HAP-1 (cell line): ENCODE measurements at regions not wholly inside any gene's neighbourhood (a gene's known extent, or its start where the extent isn't known, plus 50 kb on each side); places are given as distances from the start of the nearest gene placed in this dataset.
"Not testable (repeated sequence)": the region's sequence is repeated elsewhere in the genome, so short reads cannot be mapped to it uniquely, and the experiment has no call there.

Source experiments
- DNase-seq, 2 experiments: peaks; one replicate each; pipeline ENCODE4 v3.0.0-alpha.2; 2016 to 2020; ENCODE audit warnings: low spot score in 2 of 2
- H3K27me3 ChIP-seq: fragments of 250-450 bp; sonication (Bioruptor Pico); 2 replicates; pipeline ENCODE4 v1.5.1; 2020; ENCODE audit warnings: low read depth, mild to moderate bottlenecking, moderate library complexity
- H3K36me3 ChIP-seq: fragments of 250-450 bp; sonication (Bioruptor Pico); replicated peaks from 2 replicates; pipeline ENCODE4 v1.5.1; 2020; ENCODE audit warnings: mild to moderate bottlenecking
- H3K4me1 ChIP-seq: fragments of 250-450 bp; sonication (Bioruptor Pico); 2 replicates; pipeline ENCODE4 v1.5.1; 2020; ENCODE audit warnings: mild to moderate bottlenecking
- H3K4me3 ChIP-seq: fragments of 250-450 bp; sonication (Bioruptor Pico); 2 replicates; pipeline ENCODE4 v1.5.1; 2020; ENCODE audit warnings: mild to moderate bottlenecking, moderate library complexity
- H3K9me3 ChIP-seq: fragments of 250-450 bp; sonication (Bioruptor Pico); 2 replicates; pipeline ENCODE4 v1.5.1; 2020; ENCODE audit warnings: mild to moderate bottlenecking, moderate library complexity
- in situ Hi-C: fragments of 300-500 bp; cut with MboI; formaldehyde crosslinking; loops from 3 replicates; pipeline ENCODE4 v1.14.3; 2020; ENCODE audit warnings: low sequenced_read_pairs, inconsistent platforms, mixed read lengths

DNA sequence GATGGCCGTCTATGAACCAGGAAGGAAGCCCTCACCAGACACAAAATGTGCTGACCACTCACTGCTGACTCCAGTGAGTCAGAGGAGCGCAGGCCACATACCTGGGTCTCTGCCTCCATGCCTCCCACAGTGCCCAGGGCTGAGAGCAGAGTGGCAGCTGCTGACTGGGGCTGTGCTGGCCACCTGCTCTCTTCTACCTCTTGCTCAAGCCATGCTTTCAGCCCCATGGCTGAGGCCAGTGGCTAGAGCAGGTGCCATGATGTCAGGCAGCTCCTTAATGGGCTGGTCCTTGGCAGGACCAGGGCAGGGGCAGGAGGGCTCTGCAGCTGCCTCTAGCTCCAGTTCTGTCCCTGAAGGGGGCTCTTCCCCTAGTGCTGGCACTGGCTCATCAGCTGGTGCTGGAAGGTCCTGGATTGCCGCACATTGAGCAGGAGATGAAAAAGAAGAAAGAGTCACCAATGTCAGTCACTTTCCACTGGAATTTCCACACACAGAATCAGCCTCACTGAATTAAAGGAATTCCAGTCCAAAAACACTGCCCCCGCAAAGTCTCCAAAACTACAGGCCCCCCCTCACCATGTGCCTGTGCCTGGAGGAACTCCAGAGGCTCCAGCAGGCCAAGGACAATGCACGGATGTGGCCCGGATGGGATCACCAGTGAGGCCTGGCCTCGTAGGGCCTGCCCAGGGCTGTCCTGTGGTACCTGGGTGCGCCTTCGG, 86.4 kb downstream of the GGTLC2 start:
- Histone ChIP-seq H3K4me3 (no peak overlapping the region), H3K36me3 (no peaks in the 10 kb centered on the region), H3K27me3 (peaks cover 58% of the 10 kb centered on the region), H3K9me3 (no peaks in the 10 kb centered on the region), H3K4me1 (no peaks in the 10 kb centered on the region)
- in situ Hi-C loops = loop anchor here (25.0 kb wide), 1 partner anchor 369 kb away; no protein-coding TSS in a partner anchor
- no peak for DNase-seq

DNA sequence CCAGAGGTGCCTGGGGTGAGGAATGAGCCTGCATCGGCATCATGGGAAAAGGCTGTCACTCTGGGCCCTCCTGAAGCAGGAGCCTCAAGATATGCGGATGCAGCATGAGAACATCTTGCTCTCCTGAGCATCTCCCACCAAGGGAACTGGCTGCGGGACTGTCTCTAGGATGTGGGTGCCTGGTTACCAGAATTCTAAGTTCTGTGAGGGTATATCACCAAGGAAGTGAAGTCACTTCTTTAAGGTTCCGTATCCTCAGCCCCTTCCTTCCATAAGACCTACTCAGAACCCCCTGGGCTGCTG, 86.9 kb downstream of the GGTLC2 start:
- H3K27me3 ChIP-seq = peaks cover 55% of the 10 kb centered on the region
- H3K4me3 ChIP-seq = no peak overlapping the region
- H3K4me1 ChIP-seq = no peaks in the 10 kb centered on the region
- H3K9me3 ChIP-seq = no peaks in the 10 kb centered on the region
- DNase-seq = no peak
- in situ Hi-C loops = loop anchor here (25.0 kb wide), 1 partner anchor 369 kb away; no protein-coding TSS in a partner anchor
- H3K36me3 ChIP-seq = no peaks in the 10 kb centered on the region

DNA sequence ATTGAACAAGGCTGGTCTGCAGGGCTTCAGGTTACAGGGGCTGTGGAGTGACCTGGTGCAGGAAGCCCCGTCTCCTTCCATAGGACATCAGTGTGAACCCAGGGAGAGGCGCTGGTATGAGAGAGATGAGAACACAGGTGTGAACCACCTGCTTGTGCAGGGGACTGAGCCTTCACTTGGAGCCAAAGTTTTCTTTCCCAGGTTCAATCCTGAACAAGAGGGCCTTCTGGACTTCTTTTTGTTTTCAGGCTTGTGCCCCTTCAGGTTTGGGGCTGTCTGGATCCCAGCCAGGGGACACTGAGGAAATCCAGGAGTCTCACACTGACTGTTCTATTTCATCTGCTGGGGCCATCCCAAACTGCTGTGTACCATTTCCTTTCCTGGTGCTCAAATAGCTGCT, 88.6 kb downstream of the GGTLC2 start:
- peaks cover 39% of the 10 kb centered on the region for H3K27me3 ChIP-seq
- H3K4me3 ChIP-seq, DNase-seq, H3K36me3 ChIP-seq, H3K4me1 ChIP-seq, H3K9me3 ChIP-seq: not testable (repeated sequence)
- in situ Hi-C loops = loop anchor here (25.0 kb wide), 1 partner anchor 371 kb away; no protein-coding TSS in a partner anchor

DNA sequence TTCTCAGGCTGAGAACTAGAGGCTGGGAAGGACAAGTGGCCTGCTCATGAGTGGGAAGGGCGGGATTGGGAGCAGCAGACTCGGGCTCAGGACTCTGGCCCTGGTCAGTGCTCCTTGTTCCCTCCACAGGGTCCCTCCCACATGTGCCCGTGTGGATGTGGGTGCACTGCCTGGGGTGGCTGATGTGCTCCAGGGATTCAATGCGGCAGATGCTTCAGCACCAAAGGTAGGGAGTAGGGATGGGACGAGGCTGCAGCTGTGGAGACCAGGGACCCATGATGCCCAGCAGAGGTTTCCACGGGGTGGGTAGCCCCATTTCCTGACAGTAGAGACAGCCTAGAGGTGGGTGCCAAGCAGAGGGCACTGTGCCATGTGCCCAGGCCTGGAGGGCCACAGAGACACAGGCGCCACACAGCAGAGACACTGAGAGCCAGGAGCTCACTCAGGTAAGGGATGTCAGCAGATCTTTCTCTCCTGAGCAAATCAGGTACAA, 89.5 kb downstream of the GGTLC2 start:
- Histone ChIP-seq H3K4me1 (no peaks in the 10 kb centered on the region), H3K36me3 (no peaks in the 10 kb centered on the region), H3K27me3 (peaks cover 31% of the 10 kb centered on the region), H3K9me3 (no peaks in the 10 kb centered on the region), H3K4me3 (no peak overlapping the region)
- DNase-seq = no peak
- in situ Hi-C loops = loop anchor here (25.0 kb wide), 1 partner anchor 372 kb away; no protein-coding TSS in a partner anchor

DNA sequence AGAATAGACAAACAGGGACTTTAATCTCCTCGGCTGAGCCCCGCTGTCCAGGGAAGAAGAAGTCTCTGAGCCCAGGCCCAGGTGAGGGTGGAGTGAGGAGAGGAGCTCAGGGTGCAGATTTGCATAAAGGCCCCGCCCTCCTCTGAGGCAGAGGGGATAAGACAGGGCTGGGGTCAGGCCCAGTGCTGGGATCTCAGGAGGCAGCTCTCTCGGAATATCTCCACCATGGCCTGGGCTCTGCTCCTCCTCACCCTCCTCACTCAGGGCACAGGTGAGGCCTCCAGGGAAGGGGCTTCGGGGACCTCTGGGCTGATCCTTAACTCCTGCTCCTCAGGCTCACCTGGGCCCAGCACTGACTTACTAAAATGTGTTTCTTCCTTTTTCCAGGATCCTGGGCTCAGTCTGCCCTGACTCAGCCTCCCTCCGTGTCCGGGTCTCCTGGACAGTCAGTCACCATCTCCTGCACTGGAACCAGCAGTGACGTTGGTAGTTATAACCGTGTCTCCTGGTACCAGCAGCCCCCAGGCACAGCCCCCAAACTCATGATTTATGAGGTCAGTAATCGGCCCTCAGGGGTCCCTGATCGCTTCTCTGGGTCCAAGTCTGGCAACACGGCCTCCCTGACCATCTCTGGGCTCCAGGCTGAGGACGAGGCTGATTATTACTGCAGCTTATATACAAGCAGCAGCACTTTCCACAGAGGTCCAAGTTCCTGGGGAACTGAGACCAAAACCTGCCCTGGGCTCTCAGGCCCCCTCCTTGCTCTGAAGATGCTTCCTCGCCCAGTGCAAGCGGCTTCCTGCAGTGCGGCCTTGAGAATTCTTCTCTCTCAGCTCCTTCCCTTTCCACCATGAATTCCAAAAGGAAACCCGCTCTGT, 90.2 kb downstream of the GGTLC2 start:
- in situ Hi-C loops = loop anchor here (25.0 kb wide), 1 partner anchor 372 kb away; no protein-coding TSS in a partner anchor
- H3K27me3 ChIP-seq = peaks cover 24% of the 10 kb centered on the region
- not testable (repeated sequence) for DNase-seq

DNA sequence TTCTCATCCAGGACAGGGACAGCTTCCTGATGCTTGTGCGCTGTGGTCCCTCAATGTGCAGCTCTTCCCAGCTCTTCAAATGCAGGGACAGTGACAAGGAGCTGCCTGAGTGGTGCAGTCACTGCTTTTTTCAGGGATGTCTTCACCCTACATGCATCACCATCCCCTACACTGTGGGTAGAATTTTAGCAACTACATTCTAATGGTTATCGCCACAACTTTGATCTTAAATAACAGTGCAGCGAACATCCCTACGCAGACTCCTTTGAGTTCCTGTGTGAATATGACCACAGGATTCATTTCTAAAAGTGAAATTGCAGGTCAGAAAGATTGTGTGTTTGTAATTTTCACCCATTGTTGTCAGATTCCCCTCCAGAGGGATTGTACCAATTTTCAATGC, 90.9 kb downstream of the GGTLC2 start:
- H3K27me3 ChIP-seq = peaks cover 19% of the 10 kb centered on the region
- not testable (repeated sequence) for H3K9me3 ChIP-seq, H3K36me3 ChIP-seq, DNase-seq, H3K4me3 ChIP-seq, H3K4me1 ChIP-seq
- in situ Hi-C loops = loop anchor here (25.0 kb wide), 1 partner anchor 373 kb away; no protein-coding TSS in a partner anchor

More for the DNA sequence above, 90.2 kb downstream of the GGTLC2 start:
- not testable (repeated sequence) for H3K36me3 ChIP-seq, H3K4me1 ChIP-seq, H3K9me3 ChIP-seq, H3K4me3 ChIP-seq

DNA sequence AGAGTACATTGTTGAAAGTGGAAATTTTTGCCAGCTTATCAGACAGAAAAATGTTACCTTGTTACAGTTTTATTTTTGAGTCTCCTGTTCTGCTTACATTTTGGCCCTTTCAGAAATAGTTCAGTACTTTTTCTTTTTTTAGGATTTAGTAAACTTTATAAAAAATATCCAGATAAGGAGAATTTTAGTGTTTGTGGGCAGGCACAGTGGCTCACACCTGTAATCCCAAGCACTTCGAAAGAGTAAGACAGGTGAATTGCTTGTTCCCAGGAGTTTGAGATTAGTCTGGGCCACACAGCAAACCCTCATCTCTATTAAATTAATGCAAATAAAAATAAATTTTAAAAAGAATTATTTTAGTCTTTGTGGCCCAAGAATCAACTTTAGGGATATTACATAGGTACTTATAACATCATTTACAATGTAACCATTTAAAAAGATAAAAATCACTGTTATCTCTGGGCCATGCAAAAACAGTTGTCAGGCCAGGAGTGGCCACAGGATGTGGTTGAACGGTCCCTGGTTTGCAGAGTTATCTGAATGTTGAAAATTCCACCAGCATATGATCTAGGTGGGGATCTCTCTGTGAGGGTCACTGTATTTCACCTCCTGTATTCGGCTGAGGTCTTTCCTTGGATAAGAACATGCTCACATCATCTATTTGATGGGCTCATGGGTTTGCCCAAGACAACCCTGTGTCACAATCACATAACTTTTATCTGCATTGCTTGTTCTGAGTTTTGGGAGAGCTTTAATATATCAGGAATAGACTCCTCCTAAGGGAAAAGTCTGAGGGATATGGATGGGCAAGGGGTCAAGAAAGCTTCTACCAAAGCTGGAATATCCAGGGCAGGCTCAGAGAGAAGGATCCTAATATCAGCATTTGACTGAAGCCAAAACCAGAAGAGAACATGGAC, 91.5 kb downstream of the GGTLC2 start:
- DNase-seq = no peak
- in situ Hi-C loops = loop anchor here (25.0 kb wide), 1 partner anchor 374 kb away; no protein-coding TSS in a partner anchor
- no peaks in the 10 kb centered on the region for H3K4me1 ChIP-seq
- H3K4me3 ChIP-seq = no peak overlapping the region
- H3K27me3 ChIP-seq = peaks cover 20% of the 10 kb centered on the region
- no peaks in the 10 kb centered on the region for H3K36me3 ChIP-seq
- no peaks in the 10 kb centered on the region for H3K9me3 ChIP-seq

DNA sequence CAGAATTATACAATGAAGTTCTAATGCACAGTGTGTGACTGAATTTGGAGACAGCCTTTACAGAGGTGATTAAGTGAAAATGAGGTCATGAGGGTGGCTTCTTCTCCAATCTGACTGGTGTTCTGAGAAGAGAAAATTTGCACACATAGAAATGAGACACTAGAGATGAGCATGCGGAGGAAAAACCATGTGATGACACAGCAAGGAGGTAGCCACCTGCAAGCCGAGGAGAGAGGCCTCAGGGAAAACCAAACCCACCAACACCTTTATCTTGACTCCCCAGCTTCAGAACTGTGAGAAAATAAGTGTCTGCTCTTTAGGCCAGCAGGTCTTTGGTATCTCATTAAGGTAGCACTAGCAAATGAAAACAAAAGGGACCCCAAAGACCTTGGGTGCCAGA, 93.2 kb downstream of the GGTLC2 start:
- H3K4me1 ChIP-seq = no peaks in the 10 kb centered on the region
- no peaks in the 10 kb centered on the region for H3K9me3 ChIP-seq
- in situ Hi-C loops = loop anchor here (25.0 kb wide), 1 partner anchor 375 kb away; no protein-coding TSS in a partner anchor
- DNase-seq = no peak
- H3K27me3 ChIP-seq = peaks cover 28% of the 10 kb centered on the region
- no peaks in the 10 kb centered on the region for H3K36me3 ChIP-seq
- no peak overlapping the region for H3K4me3 ChIP-seq

DNA sequence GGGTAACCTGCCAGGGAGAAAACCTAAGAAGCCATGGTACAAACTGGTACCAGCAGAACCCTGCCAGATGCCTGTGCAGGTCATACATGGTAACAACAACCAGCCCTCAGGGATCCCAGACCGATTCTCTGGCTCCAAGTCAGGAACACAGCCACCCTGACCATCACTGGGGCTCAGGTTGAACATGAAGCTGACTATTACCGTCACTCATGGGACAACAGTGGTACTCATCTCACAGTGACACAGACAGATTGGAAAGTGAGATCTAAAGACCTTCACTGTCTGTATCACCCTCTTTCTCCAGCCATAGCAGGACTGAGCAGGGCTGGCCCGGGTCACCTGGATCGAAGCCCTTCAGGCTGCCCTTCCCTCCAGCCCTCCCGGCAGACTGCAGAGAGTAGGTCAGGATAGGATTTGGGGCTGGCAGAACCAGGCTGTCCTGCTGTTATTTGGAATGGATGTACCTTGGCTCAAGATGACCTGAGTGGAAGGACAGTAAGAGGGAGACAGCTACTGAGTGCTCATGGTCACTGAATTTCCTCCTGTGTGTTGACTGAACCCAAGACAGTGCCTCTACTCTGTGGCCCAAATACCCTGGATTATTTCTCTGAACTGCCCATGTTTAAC, 94.7 kb downstream of the GGTLC2 start:
- in situ Hi-C loops = loop anchor here (25.0 kb wide), 1 partner anchor 377 kb away; no protein-coding TSS in a partner anchor
- Histone ChIP-seq H3K9me3 (no peaks in the 10 kb centered on the region), H3K27me3 (peaks cover 30% of the 10 kb centered on the region), H3K36me3 (no peaks in the 10 kb centered on the region), H3K4me3 (no peak overlapping the region), H3K4me1 (no peaks in the 10 kb centered on the region)
- DNase-seq = no peak

DNA sequence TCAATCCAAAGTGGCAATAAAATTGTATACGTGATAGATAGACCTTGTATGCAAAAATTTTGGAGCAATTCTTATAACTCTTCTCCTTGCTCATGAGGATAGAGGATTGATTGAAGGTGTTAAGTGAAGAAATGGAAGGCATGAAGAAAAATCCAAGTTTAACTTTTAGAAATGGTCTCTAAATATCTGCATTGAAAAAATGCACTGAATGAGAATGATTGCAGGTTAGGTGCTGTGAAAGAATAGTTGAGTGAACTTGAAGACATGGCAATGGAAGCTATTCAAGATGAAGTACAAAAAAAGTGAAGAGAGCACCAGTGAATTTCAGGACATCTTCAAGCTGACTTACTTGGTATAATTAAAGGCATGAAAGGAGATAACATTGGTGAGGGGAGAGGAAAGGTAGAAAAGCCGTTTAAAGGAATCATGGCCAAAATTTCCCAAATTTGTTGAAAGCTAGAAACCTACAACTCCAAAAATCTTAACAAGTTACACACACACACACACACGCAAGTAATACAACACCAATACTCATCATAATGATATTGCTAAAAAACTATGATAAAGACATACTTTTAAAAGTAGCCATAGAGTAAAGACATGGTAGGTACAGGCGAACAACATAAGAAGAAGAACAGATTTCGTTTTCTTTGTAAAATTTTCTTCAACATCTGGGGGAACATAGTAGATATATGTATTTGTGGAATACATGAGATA, 96.3 kb downstream of the GGTLC2 start:
- in situ Hi-C loops = loop anchor here (25.0 kb wide), 1 partner anchor 378 kb away; no protein-coding TSS in a partner anchor
- no peak for DNase-seq
- Histone ChIP-seq H3K9me3 (no peaks in the 10 kb centered on the region), H3K27me3 (peaks cover 26% of the 10 kb centered on the region), H3K36me3 (no peaks in the 10 kb centered on the region), H3K4me3 (no peak overlapping the region), H3K4me1 (no peaks in the 10 kb centered on the region)

DNA sequence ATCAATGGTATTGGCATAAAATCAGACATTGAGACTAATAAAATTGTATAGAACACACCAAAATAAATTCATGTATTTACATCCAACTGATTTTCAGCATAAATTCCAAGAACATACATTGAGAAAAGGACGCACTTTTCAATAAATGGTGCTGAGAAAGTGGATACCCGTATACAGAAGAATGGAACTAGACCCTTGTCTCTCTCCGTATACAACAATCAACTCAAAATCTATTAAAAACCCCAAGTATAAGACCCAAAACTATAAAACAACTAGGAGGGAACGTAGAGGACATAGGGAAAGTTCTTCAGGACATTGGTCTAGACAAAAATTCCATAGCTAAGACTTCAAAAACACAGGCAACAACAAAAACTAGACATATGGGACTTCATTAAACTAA, 97.4 kb downstream of the GGTLC2 start:
- no peak overlapping the region for H3K4me3 ChIP-seq
- H3K9me3 ChIP-seq = no peaks in the 10 kb centered on the region
- no peaks in the 10 kb centered on the region for H3K36me3 ChIP-seq
- in situ Hi-C loops = loop anchor here (25.0 kb wide), 1 partner anchor 380 kb away; no protein-coding TSS in a partner anchor
- peaks cover 23% of the 10 kb centered on the region for H3K27me3 ChIP-seq
- no peak for DNase-seq
- no peaks in the 10 kb centered on the region for H3K4me1 ChIP-seq

DNA sequence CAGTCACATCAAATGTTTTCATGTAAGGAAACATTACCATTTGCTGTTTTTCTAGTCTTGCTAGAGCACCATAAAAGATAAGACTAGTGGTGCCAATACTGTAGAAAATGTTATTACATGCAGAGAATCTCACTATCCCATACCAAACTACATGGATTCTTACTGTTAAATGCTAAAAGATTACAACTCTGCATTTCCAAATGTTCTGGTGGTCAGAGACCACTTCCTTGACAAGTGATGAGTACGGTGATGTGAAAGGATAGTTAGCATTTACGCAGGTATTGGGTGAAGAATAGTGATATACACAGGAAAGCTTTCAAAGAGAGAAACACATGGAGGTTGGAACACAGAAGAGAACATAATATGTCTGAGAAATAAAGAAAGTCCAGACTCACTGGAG, 98.2 kb downstream of the GGTLC2 start:
- peaks cover 23% of the 10 kb centered on the region for H3K27me3 ChIP-seq
- H3K36me3 ChIP-seq = no peaks in the 10 kb centered on the region
- no peak overlapping the region for H3K4me3 ChIP-seq
- DNase-seq = no peak
- H3K4me1 ChIP-seq = no peaks in the 10 kb centered on the region
- no peaks in the 10 kb centered on the region for H3K9me3 ChIP-seq
- in situ Hi-C loops = loop anchor here (25.0 kb wide), 1 partner anchor 380 kb away; no protein-coding TSS in a partner anchor
